ENCODE measurements at regions not wholly inside any gene's neighbourhood (a gene's known extent, or its start where the extent isn't known, plus 50 kb on each side); places are given as distances from the start of the nearest gene placed in this dataset.

DNA sequence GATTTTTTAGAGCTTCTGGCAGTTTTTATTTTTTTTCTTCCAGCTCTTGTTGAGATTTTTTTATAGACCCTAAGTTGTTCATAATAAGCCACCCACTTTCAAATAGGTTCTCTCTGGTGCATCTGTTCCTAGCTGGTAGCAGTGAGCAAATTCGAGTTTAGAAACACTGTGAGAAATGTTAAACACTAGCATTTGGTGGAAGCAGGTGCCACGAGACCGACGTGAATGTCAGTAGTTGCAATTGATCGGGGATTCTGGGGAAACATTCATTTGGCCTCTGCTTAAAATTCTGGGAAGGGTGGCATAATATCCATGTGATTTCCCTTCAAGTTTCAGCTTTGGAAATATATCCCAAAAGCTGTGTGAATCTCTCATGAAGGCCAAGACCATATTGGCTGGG is 435.0 kb downstream of the RNF144A start:
- TF ChIP-seq, protein P1, sequence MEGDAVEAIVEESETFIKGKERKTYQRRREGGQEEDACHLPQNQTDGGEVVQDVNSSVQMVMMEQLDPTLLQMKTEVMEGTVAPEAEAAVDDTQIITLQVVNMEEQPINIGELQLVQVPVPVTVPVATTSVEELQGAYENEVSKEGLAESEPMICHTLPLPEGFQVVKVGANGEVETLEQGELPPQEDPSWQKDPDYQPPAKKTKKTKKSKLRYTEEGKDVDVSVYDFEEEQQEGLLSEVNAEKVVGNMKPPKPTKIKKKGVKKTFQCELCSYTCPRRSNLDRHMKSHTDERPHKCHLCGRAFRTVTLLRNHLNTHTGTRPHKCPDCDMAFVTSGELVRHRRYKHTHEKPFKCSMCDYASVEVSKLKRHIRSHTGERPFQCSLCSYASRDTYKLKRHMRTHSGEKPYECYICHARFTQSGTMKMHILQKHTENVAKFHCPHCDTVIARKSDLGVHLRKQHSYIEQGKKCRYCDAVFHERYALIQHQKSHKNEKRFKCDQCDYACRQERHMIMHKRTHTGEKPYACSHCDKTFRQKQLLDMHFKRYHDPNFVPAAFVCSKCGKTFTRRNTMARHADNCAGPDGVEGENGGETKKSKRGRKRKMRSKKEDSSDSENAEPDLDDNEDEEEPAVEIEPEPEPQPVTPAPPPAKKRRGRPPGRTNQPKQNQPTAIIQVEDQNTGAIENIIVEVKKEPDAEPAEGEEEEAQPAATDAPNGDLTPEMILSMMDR (IDR thresholded peaks at IDR 0.05 in 4 of 5, conservative IDR thresholded peaks at IDR 0.05 in 1 of 5): no peak
- no peak for TF ChIP-seq POLR2A (IDR thresholded peaks at IDR 0.05)
